HT-29 (cell line): ENCODE measurements at regions not wholly inside any gene's neighbourhood (a gene's known extent, or its start where the extent isn't known, plus 50 kb on each side); places are given as distances from the start of the nearest gene placed in this dataset.
"Not testable (repeated sequence)": the region's sequence is repeated elsewhere in the genome, so short reads cannot be mapped to it uniquely, and the experiment has no call there.

Experiments used
- DNase-seq: peaks from one replicate; pipeline ENCODE4 v3.0.0-alpha.2; 2015; ENCODE audit warnings: low spot score

DNA sequence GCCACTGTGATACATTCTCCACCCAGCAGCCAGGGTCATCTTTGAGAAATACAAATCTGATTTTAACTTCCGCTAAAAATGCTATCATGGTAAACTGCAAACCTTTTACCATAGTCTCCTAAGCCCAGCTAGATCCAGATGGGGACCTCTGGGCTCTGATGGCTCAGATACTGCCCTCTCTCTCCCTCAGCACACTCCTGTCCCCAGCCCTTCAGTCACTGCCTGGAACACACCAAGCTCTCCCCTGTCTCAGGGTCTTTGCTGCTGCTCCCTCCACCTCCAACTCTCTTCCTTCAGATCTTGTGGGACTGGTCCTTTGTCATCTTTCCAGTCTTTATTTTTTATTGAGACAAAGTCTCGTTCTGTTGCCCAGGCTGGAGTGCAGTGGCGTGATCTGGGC is 65.1 kb downstream of the SPRY4 start:
- DNase-seq, result no peak

- DNase-seq, result no peak
These were observed 69.0 kb downstream of the SPRY4 start for GRCh38 chr5:142255831-142256230.

DNA sequence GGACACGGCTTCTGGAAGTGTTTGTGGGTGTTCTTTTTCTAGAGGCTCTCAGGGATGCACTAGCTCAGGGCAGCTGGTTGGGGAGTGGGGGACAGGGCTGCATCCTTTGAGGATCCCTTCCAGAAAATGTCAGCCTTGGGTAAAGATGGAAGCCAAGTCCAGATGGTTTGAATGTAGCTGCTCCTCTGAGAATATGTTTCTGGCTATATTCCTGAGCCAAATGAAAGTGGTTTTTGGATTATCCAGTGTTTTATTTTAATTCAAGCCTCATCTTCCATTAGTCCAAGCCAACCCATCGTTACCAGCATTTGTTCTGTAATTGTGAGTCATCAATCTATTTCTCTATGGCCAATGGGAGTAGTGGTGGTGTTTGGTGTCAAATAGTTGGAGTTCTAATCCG is 70.4 kb downstream of the SPRY4 start:
- DNase-seq, result no peak

DNA sequence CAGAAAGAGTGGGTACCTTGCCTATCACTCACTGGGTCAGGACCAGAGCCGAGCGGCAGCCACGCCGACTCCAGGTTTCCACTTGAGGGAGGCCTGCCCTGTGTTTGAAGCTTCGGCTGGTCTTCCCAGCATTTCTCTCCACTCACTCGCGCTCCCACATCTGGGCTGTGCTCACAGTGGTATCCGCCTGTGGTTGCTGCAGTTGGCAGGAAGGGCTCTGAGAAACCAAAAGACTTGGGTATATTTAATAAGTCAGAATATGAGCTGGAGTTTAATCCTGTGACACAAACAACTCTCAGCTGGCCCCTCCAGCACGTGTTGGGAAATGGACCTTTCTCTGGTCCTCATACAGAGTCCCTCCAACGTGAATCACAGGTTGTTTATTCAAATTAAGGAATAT is 70.9 kb downstream of the SPRY4 start:
- no peak for DNase-seq

DNA sequence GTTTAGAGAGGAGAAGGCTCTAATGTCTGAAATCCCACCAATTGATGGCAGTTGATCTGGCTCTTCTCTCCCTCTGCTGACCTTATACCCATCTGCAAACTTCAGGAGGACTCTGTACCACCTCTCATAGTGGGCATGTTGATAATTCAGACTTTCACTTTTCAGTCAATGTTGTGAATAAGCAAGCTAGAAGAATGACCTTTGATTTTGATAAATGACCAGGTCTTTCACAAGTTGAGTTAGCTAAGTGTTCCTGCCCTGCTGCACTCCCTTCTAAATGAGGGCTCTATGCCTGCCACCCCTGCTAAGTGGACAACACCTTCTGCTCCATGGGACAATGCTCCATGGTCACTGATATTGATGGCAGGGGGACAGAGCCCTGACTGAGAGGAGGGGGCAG is 74.7 kb downstream of the SPRY4 start:
- peak; percentile 33 for DNase-seq

DNA sequence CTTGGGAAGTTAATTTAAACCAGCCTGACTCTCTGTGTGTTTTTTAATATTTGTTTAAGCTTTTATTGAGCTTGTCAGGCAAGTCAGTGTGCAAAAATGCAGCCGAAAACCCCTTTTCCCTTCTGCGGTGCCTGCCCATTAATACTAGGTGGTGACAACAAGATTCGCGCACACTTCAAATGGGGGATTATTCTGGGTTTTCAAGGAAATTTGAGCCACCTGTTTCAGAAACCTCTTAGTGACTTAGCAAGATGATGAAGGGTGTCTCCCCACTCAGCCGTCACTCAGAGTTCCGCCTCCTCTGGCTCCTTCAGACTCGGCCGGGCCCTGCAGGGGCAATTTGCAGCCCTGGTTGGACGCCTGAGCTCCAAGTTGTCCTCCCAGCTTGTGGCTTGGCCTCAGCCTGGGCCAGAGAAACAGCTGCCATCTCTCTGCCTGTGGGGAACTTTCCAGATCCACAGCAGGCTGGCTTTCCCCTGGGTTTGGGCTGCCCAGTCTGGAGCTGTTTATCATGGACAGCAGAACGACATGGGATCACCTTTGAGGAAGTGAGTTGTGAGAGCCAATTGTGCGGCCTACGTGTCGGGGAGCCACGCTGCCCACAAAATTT is 75.9 kb downstream of the SPRY4 start:
- peak; percentile 23 for DNase-seq

DNA sequence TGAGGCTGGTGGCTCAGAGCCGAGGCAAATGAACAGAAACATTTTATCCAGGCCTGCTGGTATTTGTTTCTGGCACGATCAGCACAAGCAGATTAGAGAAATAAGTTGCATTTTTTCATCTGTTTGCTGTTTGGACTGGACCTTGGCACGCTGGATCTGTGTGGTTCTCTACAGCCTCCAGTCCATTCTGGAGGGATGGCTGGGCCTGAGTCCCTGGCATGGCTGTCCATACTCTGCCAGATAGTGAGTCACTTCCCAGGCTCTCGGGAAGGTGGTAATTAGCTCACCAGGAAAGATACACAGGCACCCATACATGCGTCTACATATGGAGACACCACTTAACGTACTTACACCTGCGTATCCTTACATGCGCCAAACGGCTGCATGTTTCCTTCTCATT is 78.6 kb downstream of the SPRY4 start:
- peak; percentile 33 for DNase-seq

- no peak for DNase-seq
These were observed 79.0 kb downstream of the SPRY4 start for GRCh38 chr5:142245786-142246185.

DNA sequence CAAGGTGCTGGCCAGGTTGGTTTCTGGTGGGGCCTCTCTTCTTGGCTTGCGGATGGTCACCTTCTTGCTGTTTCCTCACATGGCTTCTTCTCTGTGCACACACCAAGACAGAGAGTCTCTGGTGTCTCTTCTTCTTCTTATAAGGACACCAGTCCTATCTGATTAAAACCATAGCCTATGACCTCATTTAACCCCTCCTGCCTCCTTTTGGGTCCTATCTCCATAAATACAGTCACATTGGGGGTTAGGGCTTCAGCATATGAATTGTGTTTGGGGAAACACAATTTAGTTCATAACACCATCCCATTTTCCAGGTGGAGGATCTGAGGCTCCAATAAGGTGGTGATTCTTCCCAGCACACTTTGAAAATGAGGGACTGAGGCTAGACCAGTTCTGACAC is 80.4 kb downstream of the SPRY4 start:
- no peak for DNase-seq

GRCh38 chr5:142242272-142242671 is 82.5 kb downstream of the SPRY4 start:
- no peak for DNase-seq

- DNase-seq, result peak; percentile 66
These were observed 85.2 kb downstream of the SPRY4 start for GRCh38 chr5:142239394-142240159.

DNA sequence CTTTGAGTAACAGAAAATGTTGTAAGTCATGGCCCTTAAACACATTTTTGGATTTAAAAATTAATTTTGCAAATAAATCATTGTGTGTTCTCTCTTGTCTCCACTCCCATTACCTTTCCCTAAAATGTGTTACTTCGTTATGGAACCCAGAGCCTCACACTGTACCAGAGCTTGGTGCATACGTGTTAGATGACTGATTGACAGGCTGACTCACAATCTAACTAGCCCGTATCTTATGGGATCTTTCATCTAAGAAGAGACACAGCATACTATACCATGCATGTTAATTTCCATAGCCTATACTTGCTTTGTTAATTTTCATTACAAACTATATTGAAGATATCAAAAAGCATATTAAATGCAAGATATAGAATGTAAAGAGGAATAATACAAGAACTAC is 87.1 kb downstream of the SPRY4 start:
- no peak for DNase-seq

- DNase-seq, result not testable (repeated sequence)
These were observed 88.0 kb downstream of the SPRY4 start for GRCh38 chr5:142236673-142237290.

- DNase-seq, result no peak
These were observed 88.8 kb downstream of the SPRY4 start for GRCh38 chr5:142235870-142236672.

DNA sequence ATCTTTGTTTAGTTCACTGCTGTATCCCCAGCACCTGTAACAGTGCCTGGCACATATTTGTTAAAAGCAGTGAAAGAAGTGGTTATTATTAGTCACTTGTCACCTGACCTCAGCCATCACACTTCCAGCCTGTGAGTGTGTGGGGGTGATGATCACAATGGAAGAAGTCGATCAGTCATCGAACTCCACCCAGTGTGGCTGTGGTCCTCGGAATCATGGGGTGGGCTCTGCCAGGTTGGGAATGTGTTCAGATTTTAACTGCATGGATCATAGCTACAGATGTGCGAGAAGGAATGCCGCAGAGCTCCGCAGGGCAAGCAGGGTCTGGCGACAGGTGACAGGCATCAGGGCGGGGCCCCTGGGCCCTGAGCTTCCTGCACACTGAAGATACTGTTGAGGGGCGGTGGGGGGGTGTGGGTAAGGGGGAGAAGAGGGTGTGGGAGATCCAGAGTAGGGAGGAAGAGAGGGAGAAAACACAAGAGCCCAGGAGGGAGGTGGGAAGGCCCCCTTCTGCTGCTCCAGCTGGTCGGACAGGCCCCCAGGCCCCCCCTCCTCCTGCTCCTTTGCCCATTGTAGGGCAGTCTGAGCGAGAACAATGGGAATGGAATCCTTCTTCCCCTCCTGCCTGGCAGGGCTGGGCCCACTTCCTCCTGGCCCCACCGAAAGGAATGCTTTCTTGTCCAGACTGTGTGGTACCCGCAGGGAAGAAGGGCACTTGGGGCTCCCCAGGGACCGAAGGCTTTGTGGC is 89.6 kb downstream of the SPRY4 start:
- no peak for DNase-seq

GRCh38 chr5:142233083-142234032 is 91.5 kb downstream of the SPRY4 start:
- no peak for DNase-seq

GRCh38 chr5:142230949-142231348 is 93.9 kb downstream of the SPRY4 start:
- DNase-seq, result not testable (repeated sequence)

DNA sequence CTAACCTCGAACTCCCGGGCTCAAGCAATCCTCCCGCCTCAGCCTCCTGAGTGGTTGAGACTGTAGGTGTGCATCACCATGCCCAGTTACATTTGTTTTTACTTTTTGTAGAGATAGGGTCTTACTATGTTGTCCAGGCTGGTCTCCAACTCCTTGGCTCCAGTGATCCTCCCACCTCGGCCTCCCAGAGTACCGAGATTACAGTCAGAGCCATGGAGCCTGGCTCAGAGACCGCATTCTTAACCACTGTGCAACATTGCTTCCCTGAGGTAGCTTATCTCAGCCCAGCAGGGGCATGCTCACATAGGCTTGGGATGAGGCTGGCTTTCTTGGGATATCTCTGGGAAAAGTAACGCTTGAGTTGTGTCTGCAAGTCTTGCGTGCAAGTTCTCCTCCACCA is 99.7 kb downstream of the SPRY4 start:
- no peak for DNase-seq

- no peak for DNase-seq
These were observed 101.8 kb downstream of the SPRY4 start for GRCh38 chr5:142222866-142223558.
